ENCODE measurements at regions not wholly inside any gene's neighbourhood (a gene's known extent, or its start where the extent isn't known, plus 50 kb on each side); places are given as distances from the start of the nearest gene placed in this dataset.

- Histone ChIP-seq H3K36me3 (ENCODE audit: control insufficient read depth in 2 of 2, insufficient read depth in 2 of 2, low read length in 1 of 2) (no peaks in the 10 kb centered on the region), H3K79me2 (ENCODE audit: control insufficient read depth, insufficient read depth, low read length) (no peaks in the 10 kb centered on the region), H3K4me2 (ENCODE audit: control insufficient read depth, insufficient read depth) (no peak overlapping the region), H2AFZ (ENCODE audit: control insufficient read depth, low read depth, low read length) (no peak overlapping the region), H3K4me1 (ENCODE audit: control insufficient read depth, insufficient read depth, low read length) (no peaks in the 10 kb centered on the region), H3K9me3 (replicated peaks; ENCODE audit: control insufficient read depth, insufficient read depth, low read length) (no peaks in the 10 kb centered on the region), H4K20me1 (ENCODE audit: control insufficient read depth, insufficient read depth) (no peaks in the 10 kb centered on the region), H3K27me3 (replicated peaks in 1 of 2; ENCODE audit: control insufficient read depth in 2 of 2, insufficient read depth in 2 of 2, low read length in 1 of 2) (no peaks in the 10 kb centered on the region), H3K9ac (ENCODE audit: control insufficient read depth, insufficient read depth, low read length) (no peak overlapping the region), H3K27ac (ENCODE audit: control insufficient read depth, insufficient read depth) (no peak overlapping the region), H3K4me3 (no peak overlapping the region)
- no TSS peak for BruUV-seq (replicated peaks)
- intact Hi-C loops (cut with micrococcal nuclease; ENCODE audit: unreplicated experiment): no loop called here
- ChIA-PET SMC1A (ENCODE audit: uncharacterized antibody, unreplicated experiment) (interaction anchor here (1.3 to 2.0 kb wide), 2 partner anchors 12 to 15 kb away, joined by 3 to 4 read pairs; no protein-coding TSS in a partner anchor), RAD21 (ENCODE audit: unreplicated experiment) (no interaction called here), POLR2A (no interaction called here), CTCF (no interaction called here)
- DNase-seq (ENCODE audit: low read depth, low spot score) (no peak), FAIRE-seq (no peak), ATAC-seq (no peak)
- WGBS (ENCODE audit: insufficient coverage, insufficient replicate concordance, low lambda C conversion rate, missing lambda C conversion rate): 31% methylated on average over 4 of the region's 4 CpGs
- TF ChIP-seq MTA3 (IDR thresholded peaks at IDR 0.05; ENCODE audit: borderline replicate concordance, low read length): no peak
- no peak for TF ChIP-seq ZNF687 (IDR thresholded peaks at IDR 0.05)
- no peak for TF ChIP-seq POLR2AphosphoS2 (IDR thresholded peaks at IDR 0.05; ENCODE audit: low read depth, low read length)
- no peak for TF ChIP-seq STAT1 (conservative IDR thresholded peaks at IDR 0.05)
- no peak for TF ChIP-seq POLR2A (IDR thresholded peaks at IDR 0.05; ENCODE audit: low read depth, low read length)
- TF ChIP-seq BRCA1 (IDR thresholded peaks at IDR 0.05; ENCODE audit: low read depth, low read length): no peak
- TF ChIP-seq CUX1 (IDR thresholded peaks at IDR 0.05; ENCODE audit: insufficient replicate concordance, low read depth, low read length): no peak
- no peak for TF ChIP-seq TBL1XR1 (IDR thresholded peaks at IDR 0.05; ENCODE audit: low read depth, low read length)
- TF ChIP-seq NFIC (IDR thresholded peaks at IDR 0.05; ENCODE audit: low read depth, low read length): no peak
- in situ Hi-C loops (cut with MboI): no loop called here
Observed at GRCh38 chr7:12949060-12949931, 261.9 kb downstream of the ARL4A start.

Data from GM12878 (cell line).